Ishikawa (cell line): ENCODE measurements at regions not wholly inside any gene's neighbourhood (a gene's known extent, or its start where the extent isn't known, plus 50 kb on each side); places are given as distances from the start of the nearest gene placed in this dataset.

Experiments used
- MAX ChIP-seq: IDR thresholded peaks from 2 replicates; pipeline ENCODE4 v1.6.1; 2012
- NFIC ChIP-seq: IDR thresholded peaks from 2 replicates; pipeline ENCODE4 v1.6.1; 2012
- REST ChIP-seq: IDR thresholded peaks from 2 replicates; pipeline ENCODE4 v1.6.1; 2012; ENCODE audit warnings: low read depth, mild to moderate bottlenecking

DNA sequence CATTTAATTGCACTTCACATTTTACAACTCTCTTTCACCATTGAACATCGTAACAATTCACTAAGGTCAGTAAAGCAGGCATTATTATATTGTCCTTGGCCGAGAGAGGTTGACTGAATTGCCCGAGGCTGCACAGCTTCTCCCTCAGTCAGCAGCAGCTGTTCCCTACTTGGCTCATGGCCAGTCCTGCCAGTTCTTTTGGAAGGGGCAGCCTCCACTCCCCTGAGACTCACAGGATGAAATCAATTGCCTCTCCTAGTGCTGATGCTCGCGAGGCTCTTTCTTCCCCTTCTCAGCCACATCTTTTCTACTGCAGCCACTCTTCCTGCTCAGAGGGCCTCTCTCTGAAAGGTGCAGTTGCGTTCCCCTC lies 79.9 kb upstream of the KCNA1 start:
- TF ChIP-seq MAX (no peak), REST (no peak), NFIC (no peak)
